ENCODE measurements at regions not wholly inside any gene's neighbourhood (a gene's known extent, or its start where the extent isn't known, plus 50 kb on each side); places are given as distances from the start of the nearest gene placed in this dataset.

GRCh38 chr21:16640297-16641027 lies 872.4 kb upstream of the CXADR start:
- no peaks in the 10 kb centered on the region for H3K27me3 ChIP-seq (ENCODE audit: control insufficient read depth, insufficient read depth, low read length)
- no peak overlapping the region for H3K4me3 ChIP-seq (ENCODE audit: low read depth, low read length)
- no peak for TF ChIP-seq CTCF (IDR thresholded peaks at IDR 0.05; ENCODE audit: insufficient read depth, low read length, poor library complexity, severe bottlenecking)
- no peak for DNase-seq (ENCODE audit: low read depth)
- no peaks in the 10 kb centered on the region for H3K36me3 ChIP-seq (ENCODE audit: control insufficient read depth, insufficient read depth, low read length)

- no peak for TF ChIP-seq CTCF (IDR thresholded peaks at IDR 0.05; ENCODE audit: insufficient read depth, low read length, poor library complexity, severe bottlenecking)
- H3K36me3 ChIP-seq (ENCODE audit: control insufficient read depth, insufficient read depth, low read length), result no peaks in the 10 kb centered on the region
- no peaks in the 10 kb centered on the region for H3K27me3 ChIP-seq (ENCODE audit: control insufficient read depth, insufficient read depth, low read length)
- DNase-seq (ENCODE audit: low read depth), result no peak
- no peak overlapping the region for H3K4me3 ChIP-seq (ENCODE audit: low read depth, low read length)
These were observed 870.5 kb upstream of the CXADR start for GRCh38 chr21:16642353-16642752.

- no peak for TF ChIP-seq CTCF (IDR thresholded peaks at IDR 0.05; ENCODE audit: insufficient read depth, low read length, poor library complexity, severe bottlenecking)
These were observed 868.2 kb upstream of the CXADR start for GRCh38 chr21:16644685-16645084.

GRCh38 chr21:16650714-16651366 lies 862.0 kb upstream of the CXADR start:
- Histone ChIP-seq H3K27me3 (ENCODE audit: control insufficient read depth, insufficient read depth, low read length) (no peaks in the 10 kb centered on the region), H3K4me3 (ENCODE audit: low read depth, low read length) (no peak overlapping the region), H3K36me3 (ENCODE audit: control insufficient read depth, insufficient read depth, low read length) (no peaks in the 10 kb centered on the region)
- DNase-seq (ENCODE audit: low read depth), result no peak
- no peak for TF ChIP-seq CTCF (IDR thresholded peaks at IDR 0.05; ENCODE audit: insufficient read depth, low read length, poor library complexity, severe bottlenecking)

More at GRCh38 chr21:16644685-16645084, 868.2 kb upstream of the CXADR start:
- H3K4me3 ChIP-seq (ENCODE audit: low read depth, low read length), result no peak overlapping the region
- no peaks in the 10 kb centered on the region for H3K27me3 ChIP-seq (ENCODE audit: control insufficient read depth, insufficient read depth, low read length)
- no peaks in the 10 kb centered on the region for H3K36me3 ChIP-seq (ENCODE audit: control insufficient read depth, insufficient read depth, low read length)
- no peak for DNase-seq (ENCODE audit: low read depth)

GRCh38 chr21:16651956-16652355 lies 860.9 kb upstream of the CXADR start:
- no peaks in the 10 kb centered on the region for H3K27me3 ChIP-seq (ENCODE audit: control insufficient read depth, insufficient read depth, low read length)
- no peak overlapping the region for H3K4me3 ChIP-seq (ENCODE audit: low read depth, low read length)
- no peak for TF ChIP-seq CTCF (IDR thresholded peaks at IDR 0.05; ENCODE audit: insufficient read depth, low read length, poor library complexity, severe bottlenecking)
- no peak for DNase-seq (ENCODE audit: low read depth)
- no peaks in the 10 kb centered on the region for H3K36me3 ChIP-seq (ENCODE audit: control insufficient read depth, insufficient read depth, low read length)
